ENCODE measurements at regions not wholly inside any gene's neighbourhood (a gene's known extent, or its start where the extent isn't known, plus 50 kb on each side); places are given as distances from the start of the nearest gene placed in this dataset.

DNA sequence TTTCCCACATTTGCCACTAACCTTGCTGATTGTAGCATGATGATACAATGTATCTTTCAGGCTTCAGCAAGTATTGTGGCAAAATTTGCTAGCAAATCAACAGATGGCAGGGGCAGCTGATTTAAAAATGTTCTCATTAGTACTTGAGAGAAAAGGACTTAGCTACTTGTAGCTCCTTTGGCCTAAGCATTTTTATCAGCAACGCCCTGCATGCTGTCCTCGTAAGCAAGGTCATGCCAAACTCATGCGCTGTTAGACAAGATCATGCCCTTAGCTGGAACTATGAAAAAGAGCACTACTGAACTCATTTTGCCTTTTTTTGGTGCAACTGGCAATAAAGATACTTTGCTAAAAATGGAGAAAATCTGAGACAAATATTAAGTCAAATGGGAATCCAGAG is 197.1 kb downstream of the ICE1 start:
- Histone ChIP-seq H2AFZ (ENCODE audit: low read depth, low read length) (no peak overlapping the region), H3K4me2 (ENCODE audit: low read length) (no peak overlapping the region), H3K9me2 (ENCODE audit: insufficient read depth, low read length) (no peaks in the 10 kb centered on the region), H3K9me3 (ENCODE audit: low read length) (peaks cover 12% of the 10 kb centered on the region), H3K4me3 (ENCODE audit: low read length) (no peak overlapping the region), H3K27ac (ENCODE audit: low read length) (no peak overlapping the region), H3K9ac (ENCODE audit: low read length) (no peak overlapping the region), H3K27me3 (ENCODE audit: insufficient read depth, low read depth, low read length) (no peaks in the 10 kb centered on the region), H3K79me2 (replicated peaks; ENCODE audit: insufficient read depth, low read length) (no peaks in the 10 kb centered on the region), H3F3A (ENCODE audit: insufficient read depth, low read length, poor library complexity, severe bottlenecking) (no peaks in the 10 kb centered on the region), H3K36me3 (ENCODE audit: insufficient read depth, low read length) (no peaks in the 10 kb centered on the region), H4K20me1 (ENCODE audit: insufficient read depth) (no peaks in the 10 kb centered on the region)
- TF ChIP-seq RAD21 (conservative IDR thresholded peaks at IDR 0.05) (no peak), MXI1 (conservative IDR thresholded peaks at IDR 0.05; ENCODE audit: poor library complexity, severe bottlenecking) (no peak), EZH2 (IDR thresholded peaks at IDR 0.05; ENCODE audit: borderline replicate concordance, insufficient read depth, low read length, poor library complexity, severe bottlenecking) (no peak), POLR2AphosphoS5 (IDR thresholded peaks at IDR 0.05) (no peak), TAF1 (IDR thresholded peaks at IDR 0.05; ENCODE audit: low read depth) (no peak), EP300 (conservative IDR thresholded peaks at IDR 0.05; ENCODE audit: poor library complexity, severe bottlenecking) (no peak), SMC3 (conservative IDR thresholded peaks at IDR 0.05; ENCODE audit: poor library complexity) (no peak)
- TF ChIP-seq, protein P1, sequence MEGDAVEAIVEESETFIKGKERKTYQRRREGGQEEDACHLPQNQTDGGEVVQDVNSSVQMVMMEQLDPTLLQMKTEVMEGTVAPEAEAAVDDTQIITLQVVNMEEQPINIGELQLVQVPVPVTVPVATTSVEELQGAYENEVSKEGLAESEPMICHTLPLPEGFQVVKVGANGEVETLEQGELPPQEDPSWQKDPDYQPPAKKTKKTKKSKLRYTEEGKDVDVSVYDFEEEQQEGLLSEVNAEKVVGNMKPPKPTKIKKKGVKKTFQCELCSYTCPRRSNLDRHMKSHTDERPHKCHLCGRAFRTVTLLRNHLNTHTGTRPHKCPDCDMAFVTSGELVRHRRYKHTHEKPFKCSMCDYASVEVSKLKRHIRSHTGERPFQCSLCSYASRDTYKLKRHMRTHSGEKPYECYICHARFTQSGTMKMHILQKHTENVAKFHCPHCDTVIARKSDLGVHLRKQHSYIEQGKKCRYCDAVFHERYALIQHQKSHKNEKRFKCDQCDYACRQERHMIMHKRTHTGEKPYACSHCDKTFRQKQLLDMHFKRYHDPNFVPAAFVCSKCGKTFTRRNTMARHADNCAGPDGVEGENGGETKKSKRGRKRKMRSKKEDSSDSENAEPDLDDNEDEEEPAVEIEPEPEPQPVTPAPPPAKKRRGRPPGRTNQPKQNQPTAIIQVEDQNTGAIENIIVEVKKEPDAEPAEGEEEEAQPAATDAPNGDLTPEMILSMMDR (IDR thresholded peaks at IDR 0.05; ENCODE audit: poor library complexity, severe bottlenecking) = no peak
- TF ChIP-seq, protein P2, sequence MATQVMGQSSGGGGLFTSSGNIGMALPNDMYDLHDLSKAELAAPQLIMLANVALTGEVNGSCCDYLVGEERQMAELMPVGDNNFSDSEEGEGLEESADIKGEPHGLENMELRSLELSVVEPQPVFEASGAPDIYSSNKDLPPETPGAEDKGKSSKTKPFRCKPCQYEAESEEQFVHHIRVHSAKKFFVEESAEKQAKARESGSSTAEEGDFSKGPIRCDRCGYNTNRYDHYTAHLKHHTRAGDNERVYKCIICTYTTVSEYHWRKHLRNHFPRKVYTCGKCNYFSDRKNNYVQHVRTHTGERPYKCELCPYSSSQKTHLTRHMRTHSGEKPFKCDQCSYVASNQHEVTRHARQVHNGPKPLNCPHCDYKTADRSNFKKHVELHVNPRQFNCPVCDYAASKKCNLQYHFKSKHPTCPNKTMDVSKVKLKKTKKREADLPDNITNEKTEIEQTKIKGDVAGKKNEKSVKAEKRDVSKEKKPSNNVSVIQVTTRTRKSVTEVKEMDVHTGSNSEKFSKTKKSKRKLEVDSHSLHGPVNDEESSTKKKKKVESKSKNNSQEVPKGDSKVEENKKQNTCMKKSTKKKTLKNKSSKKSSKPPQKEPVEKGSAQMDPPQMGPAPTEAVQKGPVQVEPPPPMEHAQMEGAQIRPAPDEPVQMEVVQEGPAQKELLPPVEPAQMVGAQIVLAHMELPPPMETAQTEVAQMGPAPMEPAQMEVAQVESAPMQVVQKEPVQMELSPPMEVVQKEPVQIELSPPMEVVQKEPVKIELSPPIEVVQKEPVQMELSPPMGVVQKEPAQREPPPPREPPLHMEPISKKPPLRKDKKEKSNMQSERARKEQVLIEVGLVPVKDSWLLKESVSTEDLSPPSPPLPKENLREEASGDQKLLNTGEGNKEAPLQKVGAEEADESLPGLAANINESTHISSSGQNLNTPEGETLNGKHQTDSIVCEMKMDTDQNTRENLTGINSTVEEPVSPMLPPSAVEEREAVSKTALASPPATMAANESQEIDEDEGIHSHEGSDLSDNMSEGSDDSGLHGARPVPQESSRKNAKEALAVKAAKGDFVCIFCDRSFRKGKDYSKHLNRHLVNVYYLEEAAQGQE (IDR thresholded peaks at IDR 0.05; ENCODE audit: borderline replicate concordance) = no peak

DNA sequence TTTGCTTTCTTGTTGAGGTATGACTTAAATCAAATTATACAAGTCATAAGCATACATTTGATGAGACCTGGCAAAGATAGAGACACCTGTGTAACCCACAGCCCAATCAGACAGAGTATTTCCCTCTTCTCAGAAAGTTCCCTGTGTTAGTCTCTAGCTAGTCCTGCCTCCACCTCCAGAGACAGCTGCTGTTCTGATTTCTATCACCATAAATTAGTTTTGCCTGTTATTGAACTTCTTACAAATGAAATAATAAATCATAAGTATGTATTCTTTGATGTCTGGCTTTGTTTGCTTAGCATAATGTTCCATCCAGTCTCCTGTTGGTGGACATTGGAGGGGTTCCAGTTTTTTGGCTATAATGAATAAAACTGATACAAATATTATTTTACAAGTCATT is 194.5 kb downstream of the ICE1 start:
- Histone ChIP-seq H3K9me3 (ENCODE audit: low read length) (no peaks in the 10 kb centered on the region), H3F3A (ENCODE audit: insufficient read depth, low read length, poor library complexity, severe bottlenecking) (no peaks in the 10 kb centered on the region), H3K79me2 (replicated peaks; ENCODE audit: insufficient read depth, low read length) (no peaks in the 10 kb centered on the region), H3K9me2 (ENCODE audit: insufficient read depth, low read length) (no peaks in the 10 kb centered on the region), H3K9ac (ENCODE audit: low read length) (no peak overlapping the region), H3K4me2 (ENCODE audit: low read length) (no peak overlapping the region), H4K20me1 (ENCODE audit: insufficient read depth) (no peaks in the 10 kb centered on the region), H3K27me3 (ENCODE audit: insufficient read depth, low read depth, low read length) (no peaks in the 10 kb centered on the region), H2AFZ (ENCODE audit: low read depth, low read length) (no peak overlapping the region), H3K36me3 (ENCODE audit: insufficient read depth, low read length) (no peaks in the 10 kb centered on the region), H3K27ac (ENCODE audit: low read length) (no peak overlapping the region), H3K4me3 (ENCODE audit: low read length) (no peak overlapping the region)
- TF ChIP-seq EP300 (conservative IDR thresholded peaks at IDR 0.05; ENCODE audit: poor library complexity, severe bottlenecking) (no peak), RAD21 (conservative IDR thresholded peaks at IDR 0.05) (no peak), POLR2AphosphoS5 (IDR thresholded peaks at IDR 0.05) (no peak), SMC3 (conservative IDR thresholded peaks at IDR 0.05; ENCODE audit: poor library complexity) (no peak), TAF1 (IDR thresholded peaks at IDR 0.05; ENCODE audit: low read depth) (no peak), MXI1 (conservative IDR thresholded peaks at IDR 0.05; ENCODE audit: poor library complexity, severe bottlenecking) (no peak), EZH2 (IDR thresholded peaks at IDR 0.05; ENCODE audit: borderline replicate concordance, insufficient read depth, low read length, poor library complexity, severe bottlenecking) (no peak)
- TF ChIP-seq, protein P1 (IDR thresholded peaks at IDR 0.05; ENCODE audit: poor library complexity, severe bottlenecking) = no peak
- TF ChIP-seq, protein P2 (IDR thresholded peaks at IDR 0.05; ENCODE audit: borderline replicate concordance) = no peak

Measured in neural cell (in vitro differentiated cells).